ENCODE measurements at regions not wholly inside any gene's neighbourhood (a gene's known extent, or its start where the extent isn't known, plus 50 kb on each side); places are given as distances from the start of the nearest gene placed in this dataset.

DNA sequence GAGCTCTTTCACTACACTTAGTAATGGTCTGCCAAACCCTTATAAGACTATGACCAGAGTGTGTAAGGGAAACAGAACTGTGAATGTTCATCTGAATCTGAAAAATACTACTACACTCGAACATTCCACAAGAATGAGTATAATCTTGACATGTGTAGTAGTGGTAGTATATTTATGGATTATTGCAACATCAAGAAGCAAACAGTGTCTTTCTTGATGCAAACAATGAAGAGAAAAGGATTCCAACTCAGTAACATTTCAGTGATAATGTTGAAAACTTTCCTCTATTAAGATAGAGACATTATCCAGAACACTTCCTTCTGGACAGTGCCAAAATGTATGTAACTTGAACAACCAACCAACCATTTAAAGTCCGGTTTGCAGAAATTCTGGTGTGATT is 394.7 kb upstream of the CPEB2 start:
- no peaks in the 10 kb centered on the region for H3F3A ChIP-seq (replicated peaks; ENCODE audit: low read depth)
- no peaks in the 10 kb centered on the region for H4K20me1 ChIP-seq (replicated peaks; ENCODE audit: insufficient read depth)
- Mint-ChIP-seq H3K36me3 (ENCODE audit: low read depth) (no peaks in the 10 kb centered on the region), H3K4me1 (no peaks in the 10 kb centered on the region), H3K9me3 (no peaks in the 10 kb centered on the region), H3K27me3 (ENCODE audit: insufficient read depth, low read depth, poor library complexity) (no peaks in the 10 kb centered on the region), H3K27ac (no peak overlapping the region), H3K4me3 (no peak overlapping the region)
- peaks cover 17% of the 10 kb centered on the region for H3K9me2 ChIP-seq (ENCODE audit: insufficient read depth)
- DNase-seq (ENCODE audit: low spot score) (no peak), ATAC-seq (no peak)
- no peaks in the 10 kb centered on the region for H3K79me2 ChIP-seq (replicated peaks; ENCODE audit: insufficient read depth)
- H3K27me3 ChIP-seq (ENCODE audit: insufficient read depth), result no peaks in the 10 kb centered on the region
- no peak for TF ChIP-seq POLR2AphosphoS5 (IDR thresholded peaks at IDR 0.05; ENCODE audit: low read depth)
- TF ChIP-seq CREB1 (CRISPR knock-in tag; IDR thresholded peaks at IDR 0.05; ENCODE audit: low read depth), result no peak
- no peak for TF ChIP-seq STAT1 (IDR thresholded peaks at IDR 0.05; ENCODE audit: unreplicated experiment)
- no peak for TF ChIP-seq JUNB (IDR thresholded peaks at IDR 0.05; ENCODE audit: unreplicated experiment)
- TF ChIP-seq EZH2phosphoT487 (IDR thresholded peaks at IDR 0.05; ENCODE audit: unreplicated experiment), result no peak
- no peak overlapping the region for H3K4me3 ChIP-seq
- H2AFZ ChIP-seq, result no peak overlapping the region
- no peaks in the 10 kb centered on the region for H3K36me3 ChIP-seq (ENCODE audit: insufficient read depth)
- no peak overlapping the region for H3K27ac ChIP-seq (ENCODE audit: low read depth)
- H3K4me2 ChIP-seq, result no peak overlapping the region
- no peaks in the 10 kb centered on the region; the same call in 1 of the 2 replicates for H3K4me1 ChIP-seq (ENCODE audit: insufficient read depth)

DNA sequence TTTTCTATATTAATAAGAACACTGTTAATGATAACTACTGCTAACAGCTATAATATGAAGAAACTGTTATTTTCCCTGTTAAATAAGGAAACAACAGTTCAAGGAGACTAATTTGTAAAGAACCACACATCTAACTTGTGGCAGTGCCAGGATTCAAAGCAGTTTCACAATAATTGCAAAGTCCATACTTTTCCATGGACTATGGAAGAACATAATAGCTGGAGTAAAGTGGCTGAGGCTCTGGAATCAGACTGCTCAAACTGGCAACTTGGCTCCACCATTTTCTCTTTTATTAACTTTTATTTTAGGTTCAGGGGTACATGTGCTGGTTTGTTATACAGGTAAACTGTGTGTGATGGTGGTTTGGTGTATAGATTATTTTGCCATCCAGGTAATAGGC is 393.7 kb upstream of the CPEB2 start:
- no peaks in the 10 kb centered on the region for H3K27me3 Mint-ChIP-seq (ENCODE audit: insufficient read depth, low read depth, poor library complexity)
- no peaks in the 10 kb centered on the region for H3F3A ChIP-seq (replicated peaks; ENCODE audit: low read depth)
- no peak overlapping the region for H3K4me3 Mint-ChIP-seq
- ATAC-seq (no peak), DNase-seq (ENCODE audit: low spot score) (no peak)
- H3K9me2 ChIP-seq (ENCODE audit: insufficient read depth), result peaks cover 22% of the 10 kb centered on the region
- H3K4me1 ChIP-seq (ENCODE audit: insufficient read depth), result no peaks in the 10 kb centered on the region
- H3K79me2 ChIP-seq (replicated peaks; ENCODE audit: insufficient read depth), result no peaks in the 10 kb centered on the region
- H3K27ac Mint-ChIP-seq, result no peak overlapping the region
- no peaks in the 10 kb centered on the region for H3K36me3 Mint-ChIP-seq (ENCODE audit: low read depth)
- no peak overlapping the region for H2AFZ ChIP-seq
- H3K4me2 ChIP-seq, result no peak overlapping the region
- H3K27ac ChIP-seq (ENCODE audit: low read depth), result no peak overlapping the region
- no peaks in the 10 kb centered on the region for H4K20me1 ChIP-seq (replicated peaks; ENCODE audit: insufficient read depth)
- H3K4me3 ChIP-seq, result no peak overlapping the region
- H3K36me3 ChIP-seq (ENCODE audit: insufficient read depth), result no peaks in the 10 kb centered on the region
- no peaks in the 10 kb centered on the region for H3K9me3 Mint-ChIP-seq
- no peaks in the 10 kb centered on the region for H3K4me1 Mint-ChIP-seq
- no peaks in the 10 kb centered on the region for H3K27me3 ChIP-seq (ENCODE audit: insufficient read depth)
- TF ChIP-seq STAT1 (IDR thresholded peaks at IDR 0.05; ENCODE audit: unreplicated experiment) (no peak), POLR2AphosphoS5 (IDR thresholded peaks at IDR 0.05; ENCODE audit: low read depth) (no peak), ZNF114 (CRISPR knock-in tag; IDR thresholded peaks at IDR 0.05) (no peak), ZNF331 (CRISPR knock-in tag; IDR thresholded peaks at IDR 0.05; ENCODE audit: low read depth) (no peak)
- TF ChIP-seq, protein P1, sequence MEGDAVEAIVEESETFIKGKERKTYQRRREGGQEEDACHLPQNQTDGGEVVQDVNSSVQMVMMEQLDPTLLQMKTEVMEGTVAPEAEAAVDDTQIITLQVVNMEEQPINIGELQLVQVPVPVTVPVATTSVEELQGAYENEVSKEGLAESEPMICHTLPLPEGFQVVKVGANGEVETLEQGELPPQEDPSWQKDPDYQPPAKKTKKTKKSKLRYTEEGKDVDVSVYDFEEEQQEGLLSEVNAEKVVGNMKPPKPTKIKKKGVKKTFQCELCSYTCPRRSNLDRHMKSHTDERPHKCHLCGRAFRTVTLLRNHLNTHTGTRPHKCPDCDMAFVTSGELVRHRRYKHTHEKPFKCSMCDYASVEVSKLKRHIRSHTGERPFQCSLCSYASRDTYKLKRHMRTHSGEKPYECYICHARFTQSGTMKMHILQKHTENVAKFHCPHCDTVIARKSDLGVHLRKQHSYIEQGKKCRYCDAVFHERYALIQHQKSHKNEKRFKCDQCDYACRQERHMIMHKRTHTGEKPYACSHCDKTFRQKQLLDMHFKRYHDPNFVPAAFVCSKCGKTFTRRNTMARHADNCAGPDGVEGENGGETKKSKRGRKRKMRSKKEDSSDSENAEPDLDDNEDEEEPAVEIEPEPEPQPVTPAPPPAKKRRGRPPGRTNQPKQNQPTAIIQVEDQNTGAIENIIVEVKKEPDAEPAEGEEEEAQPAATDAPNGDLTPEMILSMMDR (conservative IDR thresholded peaks at IDR 0.05; ENCODE audit: low read depth in 2 of 2), result no peak
- TF ChIP-seq, protein P2, sequence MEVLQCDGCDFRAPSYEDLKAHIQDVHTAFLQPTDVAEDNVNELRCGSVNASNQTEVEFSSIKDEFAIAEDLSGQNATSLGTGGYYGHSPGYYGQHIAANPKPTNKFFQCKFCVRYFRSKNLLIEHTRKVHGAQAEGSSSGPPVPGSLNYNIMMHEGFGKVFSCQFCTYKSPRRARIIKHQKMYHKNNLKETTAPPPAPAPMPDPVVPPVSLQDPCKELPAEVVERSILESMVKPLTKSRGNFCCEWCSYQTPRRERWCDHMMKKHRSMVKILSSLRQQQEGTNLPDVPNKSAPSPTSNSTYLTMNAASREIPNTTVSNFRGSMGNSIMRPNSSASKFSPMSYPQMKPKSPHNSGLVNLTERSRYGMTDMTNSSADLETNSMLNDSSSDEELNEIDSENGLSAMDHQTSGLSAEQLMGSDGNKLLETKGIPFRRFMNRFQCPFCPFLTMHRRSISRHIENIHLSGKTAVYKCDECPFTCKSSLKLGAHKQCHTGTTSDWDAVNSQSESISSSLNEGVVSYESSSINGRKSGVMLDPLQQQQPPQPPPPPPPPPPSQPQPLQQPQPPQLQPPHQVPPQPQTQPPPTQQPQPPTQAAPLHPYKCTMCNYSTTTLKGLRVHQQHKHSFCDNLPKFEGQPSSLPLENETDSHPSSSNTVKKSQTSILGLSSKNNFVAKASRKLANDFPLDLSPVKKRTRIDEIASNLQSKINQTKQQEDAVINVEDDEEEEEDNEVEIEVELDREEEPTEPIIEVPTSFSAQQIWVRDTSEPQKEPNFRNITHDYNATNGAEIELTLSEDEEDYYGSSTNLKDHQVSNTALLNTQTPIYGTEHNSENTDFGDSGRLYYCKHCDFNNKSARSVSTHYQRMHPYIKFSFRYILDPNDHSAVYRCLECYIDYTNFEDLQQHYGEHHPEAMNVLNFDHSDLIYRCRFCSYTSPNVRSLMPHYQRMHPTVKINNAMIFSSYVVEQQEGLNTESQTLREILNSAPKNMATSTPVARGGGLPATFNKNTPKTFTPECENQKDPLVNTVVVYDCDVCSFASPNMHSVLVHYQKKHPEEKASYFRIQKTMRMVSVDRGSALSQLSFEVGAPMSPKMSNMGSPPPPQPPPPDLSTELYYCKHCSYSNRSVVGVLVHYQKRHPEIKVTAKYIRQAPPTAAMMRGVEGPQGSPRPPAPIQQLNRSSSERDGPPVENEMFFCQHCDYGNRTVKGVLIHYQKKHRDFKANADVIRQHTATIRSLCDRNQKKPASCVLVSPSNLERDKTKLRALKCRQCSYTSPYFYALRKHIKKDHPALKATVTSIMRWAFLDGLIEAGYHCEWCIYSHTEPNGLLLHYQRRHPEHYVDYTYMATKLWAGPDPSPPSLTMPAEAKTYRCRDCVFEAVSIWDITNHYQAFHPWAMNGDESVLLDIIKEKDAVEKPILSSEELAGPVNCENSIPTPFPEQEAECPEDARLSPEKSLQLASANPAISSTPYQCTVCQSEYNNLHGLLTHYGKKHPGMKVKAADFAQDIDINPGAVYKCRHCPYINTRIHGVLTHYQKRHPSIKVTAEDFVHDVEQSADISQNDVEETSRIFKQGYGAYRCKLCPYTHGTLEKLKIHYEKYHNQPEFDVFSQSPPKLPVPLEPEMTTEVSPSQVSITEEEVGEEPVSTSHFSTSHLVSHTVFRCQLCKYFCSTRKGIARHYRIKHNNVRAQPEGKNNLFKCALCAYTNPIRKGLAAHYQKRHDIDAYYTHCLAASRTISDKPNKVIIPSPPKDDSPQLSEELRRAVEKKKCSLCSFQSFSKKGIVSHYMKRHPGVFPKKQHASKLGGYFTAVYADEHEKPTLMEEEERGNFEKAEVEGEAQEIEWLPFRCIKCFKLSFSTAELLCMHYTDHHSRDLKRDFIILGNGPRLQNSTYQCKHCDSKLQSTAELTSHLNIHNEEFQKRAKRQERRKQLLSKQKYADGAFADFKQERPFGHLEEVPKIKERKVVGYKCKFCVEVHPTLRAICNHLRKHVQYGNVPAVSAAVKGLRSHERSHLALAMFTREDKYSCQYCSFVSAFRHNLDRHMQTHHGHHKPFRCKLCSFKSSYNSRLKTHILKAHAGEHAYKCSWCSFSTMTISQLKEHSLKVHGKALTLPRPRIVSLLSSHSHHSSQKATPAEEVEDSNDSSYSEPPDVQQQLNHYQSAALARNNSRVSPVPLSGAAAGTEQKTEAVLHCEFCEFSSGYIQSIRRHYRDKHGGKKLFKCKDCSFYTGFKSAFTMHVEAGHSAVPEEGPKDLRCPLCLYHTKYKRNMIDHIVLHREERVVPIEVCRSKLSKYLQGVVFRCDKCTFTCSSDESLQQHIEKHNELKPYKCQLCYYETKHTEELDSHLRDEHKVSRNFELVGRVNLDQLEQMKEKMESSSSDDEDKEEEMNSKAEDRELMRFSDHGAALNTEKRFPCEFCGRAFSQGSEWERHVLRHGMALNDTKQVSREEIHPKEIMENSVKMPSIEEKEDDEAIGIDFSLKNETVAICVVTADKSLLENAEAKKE (CRISPR knock-in tag; IDR thresholded peaks at IDR 0.05), result no peak
- TF ChIP-seq, protein P3, sequence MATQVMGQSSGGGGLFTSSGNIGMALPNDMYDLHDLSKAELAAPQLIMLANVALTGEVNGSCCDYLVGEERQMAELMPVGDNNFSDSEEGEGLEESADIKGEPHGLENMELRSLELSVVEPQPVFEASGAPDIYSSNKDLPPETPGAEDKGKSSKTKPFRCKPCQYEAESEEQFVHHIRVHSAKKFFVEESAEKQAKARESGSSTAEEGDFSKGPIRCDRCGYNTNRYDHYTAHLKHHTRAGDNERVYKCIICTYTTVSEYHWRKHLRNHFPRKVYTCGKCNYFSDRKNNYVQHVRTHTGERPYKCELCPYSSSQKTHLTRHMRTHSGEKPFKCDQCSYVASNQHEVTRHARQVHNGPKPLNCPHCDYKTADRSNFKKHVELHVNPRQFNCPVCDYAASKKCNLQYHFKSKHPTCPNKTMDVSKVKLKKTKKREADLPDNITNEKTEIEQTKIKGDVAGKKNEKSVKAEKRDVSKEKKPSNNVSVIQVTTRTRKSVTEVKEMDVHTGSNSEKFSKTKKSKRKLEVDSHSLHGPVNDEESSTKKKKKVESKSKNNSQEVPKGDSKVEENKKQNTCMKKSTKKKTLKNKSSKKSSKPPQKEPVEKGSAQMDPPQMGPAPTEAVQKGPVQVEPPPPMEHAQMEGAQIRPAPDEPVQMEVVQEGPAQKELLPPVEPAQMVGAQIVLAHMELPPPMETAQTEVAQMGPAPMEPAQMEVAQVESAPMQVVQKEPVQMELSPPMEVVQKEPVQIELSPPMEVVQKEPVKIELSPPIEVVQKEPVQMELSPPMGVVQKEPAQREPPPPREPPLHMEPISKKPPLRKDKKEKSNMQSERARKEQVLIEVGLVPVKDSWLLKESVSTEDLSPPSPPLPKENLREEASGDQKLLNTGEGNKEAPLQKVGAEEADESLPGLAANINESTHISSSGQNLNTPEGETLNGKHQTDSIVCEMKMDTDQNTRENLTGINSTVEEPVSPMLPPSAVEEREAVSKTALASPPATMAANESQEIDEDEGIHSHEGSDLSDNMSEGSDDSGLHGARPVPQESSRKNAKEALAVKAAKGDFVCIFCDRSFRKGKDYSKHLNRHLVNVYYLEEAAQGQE (IDR thresholded peaks at IDR 0.05; ENCODE audit: unreplicated experiment), result no peak

All from GM23338 (cell line).